ENCODE measurements at regions not wholly inside any gene's neighbourhood (a gene's known extent, or its start where the extent isn't known, plus 50 kb on each side); places are given as distances from the start of the nearest gene placed in this dataset.

DNA sequence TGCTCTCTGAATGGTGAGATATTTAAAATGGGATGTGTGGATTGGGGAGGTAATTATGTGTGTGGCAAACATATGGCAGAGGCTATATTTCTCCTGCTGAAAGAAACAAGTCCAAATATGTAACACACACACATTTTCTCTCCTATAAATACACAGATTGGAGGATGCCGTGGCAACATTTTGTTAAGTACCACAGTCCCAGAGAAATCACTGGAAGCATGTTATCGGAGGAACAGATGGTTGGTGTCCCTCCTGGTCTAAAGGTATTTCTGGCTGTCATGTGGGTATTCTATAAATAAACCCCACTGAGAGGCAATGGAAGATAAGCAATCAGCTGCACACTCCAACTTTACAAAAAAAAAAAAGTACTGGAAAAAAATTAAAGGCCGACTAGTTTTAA lies 528.3 kb upstream of the BOD1L1 start:
- no peak for TF ChIP-seq GATA3 (IDR thresholded peaks at IDR 0.05; ENCODE audit: low read depth, low read length)
- TF ChIP-seq GATA2 (IDR thresholded peaks at IDR 0.05; ENCODE audit: low read depth, low read length) = no peak

Data from SH-SY5Y (cell line).